Neural progenitor cell (in vitro differentiated cells): ENCODE measurements at regions not wholly inside any gene's neighbourhood (a gene's known extent, or its start where the extent isn't known, plus 50 kb on each side); places are given as distances from the start of the nearest gene placed in this dataset.

Experiments used
- DNase-seq: peaks from one replicate; pipeline ENCODE4 v3.0.0-alpha.2; 2016; ENCODE audit warnings: low spot score
- H2AFZ ChIP-seq: fragments of 200-600 bp; sonication (generic); replicated peaks from 2 replicates; pipeline ENCODE4 v1.6.1; 2016; ENCODE audit warnings: antibody characterized with exemption
- H3F3A ChIP-seq: fragments of 200-600 bp; sonication (generic); 2 replicates; pipeline ENCODE4 v1.6.1; 2016; ENCODE audit warnings: antibody characterized with exemption, low read depth
- H3K27ac ChIP-seq: fragments of 200-600 bp; sonication (generic); 2 replicates; pipeline ENCODE4 v1.5.1; 2016; ENCODE audit warnings: mild to moderate bottlenecking
- H3K27me3 ChIP-seq: fragments of 200-600 bp; sonication (generic); 2 replicates; pipeline ENCODE4 v1.6.1; 2016; ENCODE audit warnings: mild to moderate bottlenecking, moderate library complexity
- H3K36me3 ChIP-seq: fragments of 200-600 bp; sonication (generic); 2 replicates; pipeline ENCODE4 v1.5.1; 2016
- H3K4me1 ChIP-seq: fragments of 200-600 bp; sonication (generic); 2 replicates; pipeline ENCODE4 v1.6.1; 2016; ENCODE audit warnings: mixed run types
- H3K4me2 ChIP-seq: fragments of 200-600 bp; sonication (generic); 2 replicates; pipeline ENCODE4 v1.6.1; 2016
- H3K4me3 ChIP-seq: fragments of 200-600 bp; sonication (generic); 2 replicates; pipeline ENCODE4 v1.5.1; 2016
- H3K79me2 ChIP-seq: fragments of 200-600 bp; sonication (generic); 2 replicates; pipeline ENCODE4 v1.6.1; 2016; ENCODE audit warnings: low read depth
- H3K9ac ChIP-seq: fragments of 200-600 bp; sonication (generic); 2 replicates; pipeline ENCODE4 v1.6.1; 2016
- H3K9me3 ChIP-seq: fragments of 200-600 bp; sonication (generic); 2 replicates; pipeline ENCODE4 v1.5.1; 2016; ENCODE audit warnings: low read depth
- H4K20me1 ChIP-seq: fragments of 200-600 bp; sonication (generic); 2 replicates; pipeline ENCODE4 v1.6.1; 2016; ENCODE audit warnings: low read depth
- H3K27ac Mint-ChIP-seq: 3 replicates; pipeline ENCODE4 v1.8.0; 2021; ENCODE audit warnings: mixed read lengths
- H3K27me3 Mint-ChIP-seq: 2 replicates; pipeline ENCODE4 v1.8.0; 2022; ENCODE audit warnings: low read depth, mild to moderate bottlenecking, inconsistent platforms, moderate library complexity, mixed read lengths; ENCODE audit not compliant: insufficient read depth
- H3K36me3 Mint-ChIP-seq: 3 replicates; pipeline ENCODE4 v1.8.0; 2021; ENCODE audit warnings: mixed read lengths
- H3K4me1 Mint-ChIP-seq: 3 replicates; pipeline ENCODE4 v1.8.0; 2021; ENCODE audit warnings: mixed read lengths
- H3K4me3 Mint-ChIP-seq: 3 replicates; pipeline ENCODE4 v1.8.0; 2021; ENCODE audit warnings: mild to moderate bottlenecking, moderate library complexity, mixed read lengths
- H3K9me3 Mint-ChIP-seq: 3 replicates; pipeline ENCODE4 v1.8.0; 2020; ENCODE audit warnings: mixed read lengths
- CTCF ChIP-seq: fragments of 200-600 bp; sonication (generic); IDR thresholded peaks from 2 replicates; pipeline ENCODE4 v1.5.1; 2017; ENCODE audit warnings: antibody characterized with exemption, mild to moderate bottlenecking
- EZH2 ChIP-seq: fragments of 200-600 bp; sonication (generic); IDR thresholded peaks from 2 replicates; pipeline ENCODE4 v1.6.1; 2017; ENCODE audit warnings: antibody characterized with exemption, mild to moderate bottlenecking, moderate library complexity
- EZH2phosphoT487 ChIP-seq: fragments of 200-600 bp; sonication (generic); IDR thresholded peaks from 2 replicates; pipeline ENCODE4 v1.6.1; 2017; ENCODE audit warnings: antibody characterized with exemption

GRCh38 chr4:100895556-100896197 is 377.9 kb upstream of the EMCN start:
- H3K9ac ChIP-seq, result no peak overlapping the region
- no peak overlapping the region for H3K4me2 ChIP-seq
- peaks cover 3% of the 10 kb centered on the region for H3K27me3 Mint-ChIP-seq

GRCh38 chr4:100894339-100894870 is 376.6 kb upstream of the EMCN start:
- no peaks in the 10 kb centered on the region for H3K36me3 Mint-ChIP-seq
- no peaks in the 10 kb centered on the region for H3K4me1 Mint-ChIP-seq
- Histone ChIP-seq H3K4me3 (no peak overlapping the region), H3K9me3 (no peaks in the 10 kb centered on the region), H3K79me2 (no peaks in the 10 kb centered on the region), H3K4me2 (no peak overlapping the region), H2AFZ (no peak overlapping the region), H3K36me3 (no peaks in the 10 kb centered on the region), H3K9ac (no peak overlapping the region), H3K4me1 (no peaks in the 10 kb centered on the region), H3F3A (no peaks in the 10 kb centered on the region), H3K27me3 (no peaks in the 10 kb centered on the region), H4K20me1 (no peaks in the 10 kb centered on the region), H3K27ac (no peak overlapping the region)
- no peak overlapping the region for H3K4me3 Mint-ChIP-seq
- TF ChIP-seq CTCF (no peak), EZH2phosphoT487 (no peak), EZH2 (no peak)
- H3K9me3 Mint-ChIP-seq, result peaks cover 5% of the 10 kb centered on the region
- H3K27me3 Mint-ChIP-seq, result peaks cover 3% of the 10 kb centered on the region
- no peak overlapping the region for H3K27ac Mint-ChIP-seq
- DNase-seq, result no peak

More at GRCh38 chr4:100895556-100896197, 377.9 kb upstream of the EMCN start:
- DNase-seq, result no peak
- no peaks in the 10 kb centered on the region for H3K36me3 Mint-ChIP-seq
- H3K9me3 Mint-ChIP-seq, result peaks cover 5% of the 10 kb centered on the region
- H3F3A ChIP-seq, result no peaks in the 10 kb centered on the region
- peak overlapping the region; percentile 8 for H2AFZ ChIP-seq
- no peaks in the 10 kb centered on the region for H3K36me3 ChIP-seq
- H3K4me3 ChIP-seq, result no peak overlapping the region
- no peak overlapping the region for H3K27ac ChIP-seq
- TF ChIP-seq EZH2phosphoT487 (no peak), CTCF (no peak), EZH2 (no peak)
- no peak overlapping the region for H3K4me3 Mint-ChIP-seq
- H3K4me1 ChIP-seq, result no peaks in the 10 kb centered on the region
- H3K79me2 ChIP-seq, result no peaks in the 10 kb centered on the region
- H4K20me1 ChIP-seq, result no peaks in the 10 kb centered on the region
- H3K27me3 ChIP-seq, result no peaks in the 10 kb centered on the region
- no peaks in the 10 kb centered on the region for H3K4me1 Mint-ChIP-seq
- H3K27ac Mint-ChIP-seq, result no peak overlapping the region
- H3K9me3 ChIP-seq, result no peaks in the 10 kb centered on the region

- no peak overlapping the region for H2AFZ ChIP-seq
- H3K36me3 ChIP-seq, result no peaks in the 10 kb centered on the region
- H3K9me3 ChIP-seq, result no peaks in the 10 kb centered on the region
- no peaks in the 10 kb centered on the region for H3K4me1 ChIP-seq
- Mint-ChIP-seq H3K27ac (no peak overlapping the region), H3K4me1 (no peaks in the 10 kb centered on the region), H3K27me3 (peaks cover 3% of the 10 kb centered on the region), H3K4me3 (no peak overlapping the region), H3K9me3 (peaks cover 5% of the 10 kb centered on the region), H3K36me3 (no peaks in the 10 kb centered on the region)
- H4K20me1 ChIP-seq, result no peaks in the 10 kb centered on the region
- no peaks in the 10 kb centered on the region for H3K27me3 ChIP-seq
- no peak overlapping the region for H3K27ac ChIP-seq
- H3F3A ChIP-seq, result no peaks in the 10 kb centered on the region
- no peak overlapping the region for H3K4me3 ChIP-seq
- TF ChIP-seq EZH2 (no peak), CTCF (no peak), EZH2phosphoT487 (no peak)
- no peak overlapping the region for H3K9ac ChIP-seq
- no peak overlapping the region for H3K4me2 ChIP-seq
- no peaks in the 10 kb centered on the region for H3K79me2 ChIP-seq
- no peak for DNase-seq
These were observed 374.0 kb upstream of the EMCN start for GRCh38 chr4:100891808-100892207.
